HEK293T (cell line): ENCODE measurements at regions not wholly inside any gene's neighbourhood (a gene's known extent, or its start where the extent isn't known, plus 50 kb on each side); places are given as distances from the start of the nearest gene placed in this dataset.

Source experiments
- CTCF ChIA-PET: fragments of 350-600 bp; formaldehyde crosslinking; extraction: SDS; loops from one replicate; lab custom pipeline; 2021; ENCODE audit warnings: antibody characterized with exemption, inconsistent platforms; lab: Yijun Ruan, JAX
- POLR2A ChIA-PET: fragments of 350-600 bp; formaldehyde crosslinking; extraction: SDS; loops from one replicate; lab custom pipeline; 2020; ENCODE audit warnings: antibody characterized with exemption, inconsistent platforms; lab: Yijun Ruan, JAX
- DNase-seq: peaks from one replicate; pipeline ENCODE4 v3.0.0; 2012; ENCODE audit warnings: mixed read lengths; ENCODE audit errors: extremely low spot score
- ARNT ChIP-seq: fragments of 450-650 bp; IDR thresholded peaks from 2 replicates; pipeline ENCODE4 v1.6.1; 2017; ENCODE audit warnings: mild to moderate bottlenecking
- BHLHE40 ChIP-seq: fragments of 450-650 bp; IDR thresholded peaks from 2 replicates; pipeline ENCODE4 v1.6.1; 2016; ENCODE audit warnings: mild to moderate bottlenecking, moderate library complexity, borderline replicate concordance
- CTBP1 ChIP-seq: fragments of 450-650 bp; IDR thresholded peaks from 2 replicates; pipeline ENCODE4 v1.6.1; 2016; ENCODE audit warnings: borderline replicate concordance
- ELF4 ChIP-seq: fragments of 450-650 bp; IDR thresholded peaks from 2 replicates; pipeline ENCODE4 v1.6.1; 2017; ENCODE audit warnings: antibody characterized with exemption
- FOXA1 ChIP-seq: fragments of 450-650 bp; IDR thresholded peaks from 2 replicates; pipeline ENCODE4 v1.6.1; 2016; ENCODE audit warnings: mild to moderate bottlenecking
- FOXK2 ChIP-seq: fragments of 450-650 bp; IDR thresholded peaks from 2 replicates; pipeline ENCODE4 v1.6.1; 2016; ENCODE audit warnings: mild to moderate bottlenecking
- FOXM1 ChIP-seq: fragments of 450-650 bp; IDR thresholded peaks from 2 replicates; pipeline ENCODE4 v1.6.1; 2017; ENCODE audit warnings: mild to moderate bottlenecking, borderline replicate concordance
- HDGF ChIP-seq: fragments of 450-650 bp; IDR thresholded peaks from 2 replicates; pipeline ENCODE4 v1.6.1; 2017; ENCODE audit warnings: antibody characterized with exemption, borderline replicate concordance
- L3MBTL2 ChIP-seq: fragments of 450-650 bp; conservative IDR thresholded peaks from 2 replicates; pipeline ENCODE4 v1.6.1; 2016; ENCODE audit warnings: mild to moderate bottlenecking
- LEF1 ChIP-seq: fragments of 450-650 bp; IDR thresholded peaks from 2 replicates; pipeline ENCODE4 v1.6.1; 2017; ENCODE audit warnings: mild to moderate bottlenecking, borderline replicate concordance
- NFRKB ChIP-seq: fragments of 450-650 bp; IDR thresholded peaks from 2 replicates; pipeline ENCODE4 v1.6.1; 2016; ENCODE audit warnings: mild to moderate bottlenecking, moderate library complexity
- SP1 ChIP-seq: fragments of 450-650 bp; IDR thresholded peaks from 2 replicates; pipeline ENCODE4 v1.6.1; 2017
- SUZ12 ChIP-seq: fragments of 450-650 bp; IDR thresholded peaks from 2 replicates; pipeline ENCODE4 v1.6.1; 2016; ENCODE audit warnings: mild to moderate bottlenecking
- TARDBP ChIP-seq: fragments of 450-650 bp; IDR thresholded peaks from 2 replicates; pipeline ENCODE4 v1.6.1; 2016
- ZNF384 ChIP-seq: fragments of 450-650 bp; IDR thresholded peaks from 2 replicates; pipeline ENCODE4 v1.6.1; 2016
- TF ChIP-seq, protein P1 (sequence below): fragments of 450-650 bp; IDR thresholded peaks from 2 replicates; pipeline ENCODE4 v1.6.1; 2016

DNA sequence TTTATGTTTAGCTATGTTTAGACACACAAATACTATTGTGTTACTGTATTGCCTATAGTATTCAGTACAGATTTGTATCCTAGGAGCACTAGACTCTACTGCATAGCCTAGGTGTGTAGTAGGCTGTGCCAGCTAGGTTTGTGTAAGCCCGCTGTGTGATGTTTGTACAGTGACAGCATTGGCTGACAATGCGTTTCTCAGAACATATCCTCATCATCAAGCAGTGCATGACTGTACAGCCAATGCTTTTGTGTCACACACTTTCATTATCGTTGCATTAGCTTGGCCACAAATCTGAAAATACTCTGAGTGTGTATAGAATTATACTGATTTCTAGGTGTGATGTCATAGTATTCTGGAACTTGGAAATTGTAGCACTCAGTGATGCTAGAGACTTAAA, 63.4 kb downstream of the CLDN34 start:
- no peak for DNase-seq
- POLR2A ChIA-PET, result no interaction called here
- CTCF ChIA-PET, result no interaction called here
- TF ChIP-seq HDGF (no peak), FOXA1 (no peak), TARDBP (no peak), SUZ12 (no peak), SP1 (no peak), BHLHE40 (no peak), FOXK2 (no peak), NFRKB (no peak), ZNF384 (no peak), ARNT (no peak), FOXM1 (no peak), LEF1 (no peak), L3MBTL2 (no peak), CTBP1 (no peak)
- TF ChIP-seq, protein P1, sequence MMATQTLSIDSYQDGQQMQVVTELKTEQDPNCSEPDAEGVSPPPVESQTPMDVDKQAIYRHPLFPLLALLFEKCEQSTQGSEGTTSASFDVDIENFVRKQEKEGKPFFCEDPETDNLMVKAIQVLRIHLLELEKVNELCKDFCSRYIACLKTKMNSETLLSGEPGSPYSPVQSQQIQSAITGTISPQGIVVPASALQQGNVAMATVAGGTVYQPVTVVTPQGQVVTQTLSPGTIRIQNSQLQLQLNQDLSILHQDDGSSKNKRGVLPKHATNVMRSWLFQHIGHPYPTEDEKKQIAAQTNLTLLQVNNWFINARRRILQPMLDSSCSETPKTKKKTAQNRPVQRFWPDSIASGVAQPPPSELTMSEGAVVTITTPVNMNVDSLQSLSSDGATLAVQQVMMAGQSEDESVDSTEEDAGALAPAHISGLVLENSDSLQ, result no peak

DNA sequence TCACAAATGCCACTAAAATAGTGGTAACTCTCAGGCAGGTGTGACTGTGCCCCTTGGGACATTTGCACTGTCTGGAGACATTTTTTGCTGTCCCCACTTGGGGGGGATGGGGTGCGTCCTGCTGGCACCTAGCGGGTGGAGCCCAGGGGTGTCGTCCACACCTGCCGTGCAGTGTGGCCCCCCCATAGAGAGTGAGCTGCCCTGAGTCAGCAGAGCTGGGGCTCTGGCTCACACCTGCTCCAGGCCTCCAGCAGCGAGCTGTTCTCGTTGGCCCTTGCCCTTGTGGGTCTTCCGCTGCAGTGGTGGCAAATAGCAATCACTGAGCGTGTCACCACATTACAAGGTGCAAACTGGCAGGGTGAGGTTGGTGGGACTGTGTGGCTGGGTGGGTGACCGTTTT, 64.6 kb downstream of the CLDN34 start:
- ChIA-PET POLR2A (no interaction called here), CTCF (no interaction called here)
- DNase-seq, result no peak
- TF ChIP-seq HDGF, result no peak
- no peak for TF ChIP-seq BHLHE40
- TF ChIP-seq ARNT, result no peak
- TF ChIP-seq SUZ12, result no peak
- TF ChIP-seq ZNF384, result no peak
- no peak for TF ChIP-seq LEF1

DNA sequence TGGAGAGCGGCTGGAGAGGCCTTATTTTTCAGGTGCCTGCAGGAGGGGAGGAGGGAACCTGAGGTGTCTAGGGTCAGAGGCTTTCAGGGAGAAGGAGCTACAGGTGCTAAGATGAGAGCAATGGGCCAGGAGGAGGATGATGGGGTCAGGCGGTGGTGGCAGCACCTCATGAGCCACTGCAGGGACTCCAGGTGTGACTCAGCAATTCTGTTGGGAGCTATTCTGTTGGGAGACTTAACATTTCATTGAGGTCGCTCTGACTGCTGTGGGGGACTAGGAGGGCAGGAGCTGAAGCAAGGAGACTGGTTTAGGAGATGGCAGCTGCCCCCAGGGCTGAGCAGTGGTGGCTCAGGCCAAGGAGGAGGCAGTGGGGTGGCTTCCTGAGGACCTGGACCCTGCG, 65.0 kb downstream of the CLDN34 start:
- DNase-seq, result no peak
- TF ChIP-seq LEF1 (no peak), TARDBP (no peak), FOXK2 (no peak), FOXM1 (no peak), ARNT (no peak), L3MBTL2 (no peak), ELF4 (no peak), SUZ12 (no peak)
- TF ChIP-seq, protein P1, result no peak
- CTCF ChIA-PET, result no interaction called here
- POLR2A ChIA-PET, result no interaction called here

DNA sequence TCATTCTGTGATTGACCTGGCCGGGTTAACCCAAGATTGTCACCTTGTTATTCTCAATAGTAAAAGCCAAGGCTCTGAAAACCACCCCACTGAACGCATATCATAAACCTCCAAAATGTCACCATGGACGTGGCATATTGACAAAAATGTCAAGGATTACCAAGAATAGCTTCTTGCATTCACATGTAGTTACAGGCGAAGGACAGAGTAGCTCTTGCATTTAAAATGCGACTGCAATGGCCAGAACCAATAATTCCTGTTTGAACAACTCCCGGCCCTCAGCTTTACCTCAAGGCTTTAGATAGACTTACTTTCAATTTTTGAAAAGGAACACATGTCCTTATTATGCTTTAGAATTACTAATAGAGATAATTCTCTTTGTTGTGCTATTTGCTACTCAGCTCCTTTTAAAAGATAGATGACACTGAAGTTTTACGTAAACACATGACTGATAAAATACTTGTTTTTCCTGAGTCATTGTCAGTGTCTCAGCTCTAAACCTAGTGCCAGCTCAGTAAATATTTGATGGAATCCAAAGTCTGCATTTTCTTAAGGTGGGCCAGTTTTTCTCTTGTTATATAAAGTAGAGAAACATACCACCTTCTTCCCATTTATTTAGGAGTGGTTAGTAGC, 66.3 kb downstream of the CLDN34 start:
- CTCF ChIA-PET, result no interaction called here
- no peak for DNase-seq
- TF ChIP-seq CTBP1 (no peak), ARNT (no peak), FOXM1 (no peak), SUZ12 (no peak), HDGF (no peak), BHLHE40 (no peak), SP1 (no peak), ELF4 (no peak), TARDBP (no peak), LEF1 (no peak), FOXA1 (no peak), ZNF384 (no peak), L3MBTL2 (no peak), NFRKB (no peak), FOXK2 (no peak)
- TF ChIP-seq, protein P1, result no peak
- POLR2A ChIA-PET, result no interaction called here

DNA sequence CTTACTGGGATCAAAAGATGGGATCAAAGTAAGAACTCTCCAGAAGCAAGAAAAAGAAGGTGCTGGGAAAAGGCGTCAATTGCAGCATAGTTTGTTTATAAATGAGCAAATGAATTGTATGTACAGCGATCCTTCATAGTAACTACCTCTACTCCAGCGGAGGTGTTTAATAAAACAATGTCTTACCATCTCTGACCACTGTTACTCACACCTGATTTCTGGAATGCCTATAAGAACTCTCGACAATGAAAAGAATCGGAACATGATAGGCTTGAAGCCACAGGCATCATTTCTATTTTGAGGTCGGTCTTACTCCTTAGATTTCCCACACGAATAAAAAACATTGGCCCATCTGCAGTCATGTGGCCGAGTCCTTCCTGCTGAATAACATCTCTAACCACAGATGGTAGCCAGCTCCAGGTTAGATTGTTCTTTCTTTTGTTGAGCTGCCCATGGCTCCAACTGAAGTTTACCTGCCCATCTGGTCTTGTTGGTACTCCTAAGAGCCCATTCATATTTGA, 67.6 kb downstream of the CLDN34 start:
- no peak for DNase-seq
- ChIA-PET CTCF (no interaction called here), POLR2A (no interaction called here)
- TF ChIP-seq L3MBTL2 (no peak), FOXM1 (no peak), FOXA1 (no peak)

DNA sequence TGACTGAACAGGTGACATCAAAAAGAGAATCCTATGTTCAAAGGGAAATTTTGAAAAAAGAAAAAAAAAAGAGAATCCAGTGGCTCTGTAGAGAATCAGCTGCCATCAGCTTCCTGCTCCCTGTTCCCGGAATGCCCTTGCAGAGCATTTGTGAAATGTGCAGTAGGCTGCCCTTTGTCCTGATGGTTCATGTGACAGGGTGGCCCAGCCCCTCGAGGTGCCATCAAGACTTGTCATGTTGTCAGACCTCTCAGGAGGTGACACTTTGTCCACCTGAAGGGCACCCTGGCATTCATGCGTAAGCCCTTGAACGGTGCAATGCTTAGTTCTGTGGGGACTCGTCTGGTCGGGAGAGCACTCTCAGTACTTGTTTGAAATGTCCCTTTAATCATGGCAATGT, 71.4 kb downstream of the CLDN34 start:
- CTCF ChIA-PET, result no interaction called here
- TF ChIP-seq FOXK2 (no peak), SUZ12 (no peak), SP1 (no peak), LEF1 (no peak), FOXA1 (no peak), CTBP1 (no peak), NFRKB (no peak), ZNF384 (no peak), TARDBP (no peak), HDGF (no peak), ELF4 (no peak), BHLHE40 (no peak), FOXM1 (no peak), ARNT (no peak), L3MBTL2 (no peak)
- TF ChIP-seq, protein P1, result no peak
- no peak for DNase-seq
- POLR2A ChIA-PET, result no interaction called here
